ENCODE measurements at regions not wholly inside any gene's neighbourhood (a gene's known extent, or its start where the extent isn't known, plus 50 kb on each side); places are given as distances from the start of the nearest gene placed in this dataset.

- ATAC-seq, result no peak
- H3K4me1 ChIP-seq, result no peaks in the 10 kb centered on the region
- no peak overlapping the region for H3K4me3 ChIP-seq
- H3K4me2 ChIP-seq, result no peak overlapping the region
- DNase-seq (ENCODE audit: low read depth in 1 of 2, low spot score in 1 of 2), result no peak
- H3K9me3 ChIP-seq, result peaks cover 1% of the 10 kb centered on the region; the same call in 1 of the 3 replicates
- WGBS (ENCODE audit: missing lambda C conversion rate), result 55% methylated on average over 7 of the region's 7 CpGs
- TF ChIP-seq BHLHE40 (IDR thresholded peaks at IDR 0.05; ENCODE audit: low read depth, low read length), result no peak
- no peak for TF ChIP-seq TFCP2L1 (CRISPR knock-in tag; IDR thresholded peaks at IDR 0.05)
- TF ChIP-seq BCL3 (IDR thresholded peaks at IDR 0.05), result no peak
- TF ChIP-seq, protein P1, sequence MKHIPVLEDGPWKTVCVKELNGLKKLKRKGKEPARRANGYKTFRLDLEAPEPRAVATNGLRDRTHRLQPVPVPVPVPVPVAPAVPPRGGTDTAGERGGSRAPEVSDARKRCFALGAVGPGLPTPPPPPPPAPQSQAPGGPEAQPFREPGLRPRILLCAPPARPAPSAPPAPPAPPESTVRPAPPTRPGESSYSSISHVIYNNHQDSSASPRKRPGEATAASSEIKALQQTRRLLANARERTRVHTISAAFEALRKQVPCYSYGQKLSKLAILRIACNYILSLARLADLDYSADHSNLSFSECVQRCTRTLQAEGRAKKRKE (CRISPR knock-in tag; IDR thresholded peaks at IDR 0.05; ENCODE audit: low read depth), result no peak
- no peak for TF ChIP-seq MAZ (IDR thresholded peaks at IDR 0.05; ENCODE audit: borderline replicate concordance, low read depth, low read length)
- TF ChIP-seq, protein P2, sequence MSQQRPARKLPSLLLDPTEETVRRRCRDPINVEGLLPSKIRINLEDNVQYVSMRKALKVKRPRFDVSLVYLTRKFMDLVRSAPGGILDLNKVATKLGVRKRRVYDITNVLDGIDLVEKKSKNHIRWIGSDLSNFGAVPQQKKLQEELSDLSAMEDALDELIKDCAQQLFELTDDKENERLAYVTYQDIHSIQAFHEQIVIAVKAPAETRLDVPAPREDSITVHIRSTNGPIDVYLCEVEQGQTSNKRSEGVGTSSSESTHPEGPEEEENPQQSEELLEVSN (IDR thresholded peaks at IDR 0.05; ENCODE audit: borderline replicate concordance, low read depth), result no peak
- no peak for TF ChIP-seq NR3C1 (IDR thresholded peaks at IDR 0.05)
- ChIA-PET POLR2A (no interaction called here), CTCF (no interaction called here)
- no peak for FAIRE-seq
- no peak overlapping the region for H3K27ac ChIP-seq
Measured at GRCh38 chr10:131667561-131667960, 233.2 kb upstream of the PPP2R2D start.

- 2% methylated on average over 7 of the region's 7 CpGs for whole genome bisulfite sequencing (ENCODE audit: missing lambda C conversion rate)
- no peak overlapping the region for H3K4me2 ChIP-seq
- no peak overlapping the region for H3K27ac ChIP-seq
- POLR2A ChIA-PET, result no interaction called here
- no peak for DNase-seq (ENCODE audit: low read depth in 1 of 2, low spot score in 1 of 2)
- no peak overlapping the region for H3K4me3 ChIP-seq
- H3K4me1 ChIP-seq, result no peaks in the 10 kb centered on the region
- TF ChIP-seq RARB (CRISPR knock-in tag; IDR thresholded peaks at IDR 0.05) (no peak), KDM1A (IDR thresholded peaks at IDR 0.05; ENCODE audit: low read depth) (no peak)
- CTCF ChIA-PET, result interaction anchor here (1.1 kb wide), 1 partner anchor 8 kb away, joined by 3 read pairs; no protein-coding TSS in a partner anchor
- H3K9me3 ChIP-seq, result peaks cover 5% of the 10 kb centered on the region; the same call in 1 of the 3 replicates
- no peak for FAIRE-seq
- no peak for ATAC-seq
Measured at GRCh38 chr10:131668903-131669302, 231.9 kb upstream of the PPP2R2D start.

GRCh38 chr10:131669838-131670237 is 231.0 kb upstream of the PPP2R2D start:
- Histone ChIP-seq H3K4me1 (no peaks in the 10 kb centered on the region), H3K4me2 (no peak overlapping the region), H3K9me3 (peaks cover 5% of the 10 kb centered on the region; the same call in 1 of the 3 replicates), H3K4me3 (no peak overlapping the region), H3K27ac (no peak overlapping the region)
- ATAC-seq, result no peak
- no peak for DNase-seq (ENCODE audit: low read depth in 1 of 2, low spot score in 1 of 2)
- 8% methylated on average over 1 of the region's 1 CpG for WGBS (ENCODE audit: missing lambda C conversion rate)
- TF ChIP-seq ZC3H11A (IDR thresholded peaks at IDR 0.05) (no peak), CBX2 (IDR thresholded peaks at IDR 0.05; ENCODE audit: borderline replicate concordance, low read depth) (no peak), ESRRA (IDR thresholded peaks at IDR 0.05; ENCODE audit: borderline replicate concordance, low read length) (no peak), HEYL (CRISPR knock-in tag; IDR thresholded peaks at IDR 0.05) (no peak), BCL3 (IDR thresholded peaks at IDR 0.05) (no peak), EP300 (IDR thresholded peaks at IDR 0.05) (no peak), FOXS1 (CRISPR knock-in tag; IDR thresholded peaks at IDR 0.05) (no peak), HDAC2 (IDR thresholded peaks at IDR 0.05) (no peak), NR3C1 (IDR thresholded peaks at IDR 0.05) (no peak), ZSCAN20 (CRISPR knock-in tag; IDR thresholded peaks at IDR 0.05) (no peak), HOXB13 (CRISPR knock-in tag; IDR thresholded peaks at IDR 0.05; ENCODE audit: low read depth) (no peak), NFE2L2 (conservative IDR thresholded peaks at IDR 0.05; ENCODE audit: low read length) (no peak), RNF2 (IDR thresholded peaks at IDR 0.05; ENCODE audit: borderline replicate concordance, low read depth) (no peak), CBX8 (IDR thresholded peaks at IDR 0.05) (no peak), SMC3 (IDR thresholded peaks at IDR 0.05) (no peak), CHD4 (IDR thresholded peaks at IDR 0.05; ENCODE audit: borderline replicate concordance) (no peak), EHMT2 (IDR thresholded peaks at IDR 0.05; ENCODE audit: low read depth) (no peak)
- TF ChIP-seq, protein P3, sequence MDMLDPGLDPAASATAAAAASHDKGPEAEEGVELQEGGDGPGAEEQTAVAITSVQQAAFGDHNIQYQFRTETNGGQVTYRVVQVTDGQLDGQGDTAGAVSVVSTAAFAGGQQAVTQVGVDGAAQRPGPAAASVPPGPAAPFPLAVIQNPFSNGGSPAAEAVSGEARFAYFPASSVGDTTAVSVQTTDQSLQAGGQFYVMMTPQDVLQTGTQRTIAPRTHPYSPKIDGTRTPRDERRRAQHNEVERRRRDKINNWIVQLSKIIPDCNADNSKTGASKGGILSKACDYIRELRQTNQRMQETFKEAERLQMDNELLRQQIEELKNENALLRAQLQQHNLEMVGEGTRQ (IDR thresholded peaks at IDR 0.05), result no peak
- TF ChIP-seq, protein P1 (CRISPR knock-in tag; IDR thresholded peaks at IDR 0.05; ENCODE audit: low read depth), result no peak
- POLR2A ChIA-PET, result no interaction called here
- no peak for FAIRE-seq
- CTCF ChIA-PET, result no interaction called here
